ENCODE measurements at regions not wholly inside any gene's neighbourhood (a gene's known extent, or its start where the extent isn't known, plus 50 kb on each side); places are given as distances from the start of the nearest gene placed in this dataset.

DNA sequence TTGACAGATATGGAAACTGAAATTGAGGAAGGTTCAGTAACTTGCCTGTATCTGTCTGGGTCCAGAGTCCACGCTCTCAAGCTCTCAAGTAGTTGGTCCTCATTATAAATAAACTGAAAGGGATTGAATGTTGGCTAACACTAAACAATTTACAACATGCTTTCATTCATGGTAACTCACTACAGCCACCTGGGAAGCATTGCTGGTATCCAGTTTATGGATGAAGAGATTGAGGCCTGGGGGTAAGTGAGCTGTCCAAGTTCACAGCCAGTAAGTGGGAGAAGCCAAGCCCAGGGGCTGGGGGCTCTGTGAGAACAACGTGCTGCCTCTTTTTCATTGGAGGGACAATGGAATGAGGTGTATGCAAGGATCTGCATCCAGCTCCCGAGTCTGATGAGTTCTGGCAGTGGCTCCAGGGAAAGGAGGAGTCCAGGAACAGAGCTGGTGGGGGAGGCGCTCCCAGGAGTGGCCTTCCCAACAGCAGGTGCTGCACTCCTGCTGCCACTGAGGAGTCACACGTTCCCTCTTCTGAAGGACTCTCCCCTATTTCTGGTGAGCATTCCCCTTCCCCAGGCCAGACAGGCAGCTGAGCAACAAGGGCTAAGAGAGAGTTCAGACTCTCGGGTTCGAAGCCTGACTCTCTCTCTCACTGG is 175.8 kb downstream of the CSNK2A3 start:
- DNase-seq (ENCODE audit: low spot score) = no peak

DNA sequence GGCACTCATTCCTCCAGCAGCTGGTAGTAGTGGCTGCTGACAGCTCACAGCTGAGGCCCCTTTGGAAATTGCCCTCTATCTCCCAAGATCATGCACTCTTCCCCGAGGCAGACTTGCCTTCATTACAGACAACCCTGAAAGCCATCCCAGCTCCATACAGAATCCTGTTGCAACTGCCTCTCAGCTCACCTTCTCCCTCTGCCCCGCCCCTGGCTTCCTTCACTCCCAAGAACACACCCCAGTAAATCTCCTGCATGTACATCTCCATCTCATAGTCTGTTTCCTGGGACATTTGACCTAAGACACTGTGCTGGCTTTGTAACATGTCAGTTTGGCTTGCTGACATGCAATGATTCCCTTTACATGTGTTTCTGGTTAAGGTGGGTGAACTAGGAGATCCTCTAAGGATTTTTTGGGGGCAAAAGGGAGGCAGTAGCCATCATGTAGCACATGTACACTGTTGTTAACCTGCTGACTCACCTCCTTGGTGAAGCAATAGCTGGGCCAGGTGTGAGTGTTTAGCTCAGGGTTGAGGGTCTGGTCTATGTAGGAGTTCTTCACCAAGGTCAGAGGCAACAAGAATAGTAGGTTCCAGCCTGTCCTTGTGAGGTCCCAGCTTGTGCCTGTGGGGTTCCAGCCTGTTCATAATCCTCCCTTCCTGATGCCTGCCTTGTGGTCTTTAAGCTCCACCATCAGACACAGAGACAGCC is 179.6 kb downstream of the CSNK2A3 start:
- DNase-seq (ENCODE audit: low spot score) = no peak

DNA sequence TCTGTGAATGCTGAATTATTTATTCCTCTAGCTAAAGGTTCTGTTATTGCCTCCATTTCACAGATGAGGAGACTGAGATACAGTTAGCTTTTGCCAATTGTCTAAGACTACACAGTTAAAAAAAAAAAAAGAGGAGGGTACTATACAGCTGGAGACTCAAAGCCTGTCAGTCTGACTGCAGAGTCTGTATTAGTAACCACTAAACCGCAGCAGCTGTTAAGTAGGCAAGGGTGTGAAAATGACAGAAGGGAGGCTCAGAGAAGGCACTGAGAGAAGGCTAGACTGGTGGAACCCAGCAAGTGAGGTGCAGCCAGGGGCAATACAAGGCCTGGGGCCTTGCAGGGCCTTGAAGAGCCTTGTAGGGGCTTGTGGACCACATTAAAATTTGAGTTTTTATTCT is 181.2 kb downstream of the CSNK2A3 start:
- DNase-seq (ENCODE audit: low spot score) = no peak

DNA sequence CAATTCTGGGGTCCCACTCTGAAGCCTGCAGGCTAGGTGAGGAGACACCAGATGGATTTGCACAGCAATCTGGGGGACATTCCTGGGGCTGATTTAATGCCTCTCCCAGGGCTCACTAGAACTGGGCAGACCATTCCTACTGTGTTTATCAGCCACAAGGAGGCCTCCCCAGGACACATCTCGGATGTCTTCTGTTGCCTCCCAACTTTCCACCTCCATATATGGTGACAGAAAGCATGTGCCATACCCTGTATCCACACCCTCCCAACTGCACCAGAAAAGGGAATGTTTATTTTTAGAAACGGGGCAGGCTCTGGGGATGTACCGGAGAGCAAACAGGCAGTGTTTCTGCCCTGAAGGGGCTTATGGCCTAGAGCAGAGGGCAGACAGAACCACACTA is 181.8 kb downstream of the CSNK2A3 start:
- DNase-seq (ENCODE audit: low spot score) = peak; percentile 32

- no peak for DNase-seq (ENCODE audit: low spot score)
Observed at GRCh38 chr11:11170352-11171084, 182.5 kb downstream of the CSNK2A3 start.

DNA sequence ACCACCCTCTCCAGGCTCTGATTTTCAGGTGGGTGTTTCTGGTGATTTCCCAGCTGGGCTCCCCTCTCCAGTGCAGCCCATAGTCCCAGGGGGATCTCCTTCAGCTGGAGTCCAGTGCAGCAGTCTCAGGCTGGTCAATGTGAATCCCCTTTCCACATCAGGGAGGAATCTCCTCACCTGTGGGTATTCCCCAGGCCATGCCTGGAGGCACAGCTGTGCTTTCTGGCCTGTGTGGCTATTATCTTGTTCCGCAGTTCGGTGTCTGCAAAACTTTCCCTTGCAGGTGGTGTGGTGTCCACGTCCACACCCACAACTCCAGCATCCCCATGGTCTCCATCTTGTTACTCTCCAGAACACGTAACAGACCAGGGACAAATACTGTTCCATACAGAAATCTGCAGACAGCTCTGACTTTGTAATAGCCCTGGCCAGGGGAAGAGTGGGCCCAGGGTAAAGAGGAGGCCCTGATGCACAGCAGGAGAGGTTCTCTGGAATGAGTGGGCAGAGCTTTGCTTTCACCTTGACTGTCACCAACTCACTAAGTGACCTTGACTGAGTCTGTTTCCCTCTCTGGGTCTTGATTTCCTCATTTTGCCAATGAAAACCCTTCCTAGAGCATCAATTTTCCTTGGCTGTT is 183.2 kb downstream of the CSNK2A3 start:
- DNase-seq (ENCODE audit: low spot score) = no peak

DNA sequence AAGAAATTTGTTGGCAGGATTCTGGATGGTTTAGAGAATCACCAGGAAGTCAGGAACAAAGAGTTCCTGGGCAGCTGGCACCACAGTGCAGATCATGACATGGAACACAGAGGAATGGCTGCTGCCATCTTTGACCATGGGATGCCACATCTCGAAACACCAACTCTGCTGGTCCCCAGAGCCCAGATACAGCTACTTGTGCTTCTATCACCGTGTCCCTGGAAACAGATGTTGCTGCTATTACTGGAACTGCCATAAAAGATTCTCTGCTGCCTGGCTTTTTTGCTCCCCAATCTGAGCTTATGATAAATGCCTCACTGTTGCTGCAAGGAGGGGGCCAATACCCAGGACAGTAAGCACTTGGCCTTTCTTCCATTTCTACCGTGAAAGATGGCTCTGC is 185.2 kb downstream of the CSNK2A3 start:
- no peak for DNase-seq (ENCODE audit: low spot score)

- no peak for DNase-seq (ENCODE audit: low spot score)
Observed at GRCh38 chr11:11164334-11164690, 188.7 kb downstream of the CSNK2A3 start.

DNA sequence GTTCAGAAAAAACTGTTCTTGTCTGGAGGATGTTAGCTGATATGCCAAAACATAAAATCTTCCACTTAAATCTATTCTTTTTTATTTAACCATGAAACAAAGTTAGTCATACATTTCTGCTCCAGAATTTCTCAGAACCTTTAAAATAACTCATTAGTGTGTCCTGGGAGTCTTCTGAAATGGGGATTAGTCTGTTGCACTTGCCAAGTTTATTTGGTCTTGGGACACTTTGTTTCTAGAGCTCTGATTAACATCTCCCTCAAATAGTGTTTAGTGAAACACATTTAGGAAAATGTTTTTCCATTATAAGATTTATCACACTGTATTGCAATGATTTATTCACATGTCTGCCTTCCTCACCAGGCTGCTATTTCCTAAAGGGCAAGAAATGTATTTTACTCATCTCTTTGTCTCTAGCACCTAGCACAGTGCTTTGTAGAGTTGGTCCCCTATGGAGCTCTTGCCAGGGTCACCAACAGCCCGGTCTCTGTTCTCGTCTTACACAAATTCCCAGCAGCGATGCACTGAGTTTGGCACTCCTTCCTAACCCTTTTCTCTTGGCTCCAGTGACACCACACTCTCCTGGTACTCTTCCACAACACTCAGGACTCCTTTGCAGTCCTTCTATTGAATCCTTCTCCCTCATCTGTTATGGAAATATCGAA is 189.2 kb downstream of the CSNK2A3 start:
- DNase-seq (ENCODE audit: low spot score) = no peak

- DNase-seq (ENCODE audit: low spot score) = peak; percentile 41
Observed at GRCh38 chr11:11163236-11163635, 189.8 kb downstream of the CSNK2A3 start.

- peak; percentile 70 for DNase-seq (ENCODE audit: low spot score)
Observed at GRCh38 chr11:11157185-11157584, 195.9 kb downstream of the CSNK2A3 start.

DNA sequence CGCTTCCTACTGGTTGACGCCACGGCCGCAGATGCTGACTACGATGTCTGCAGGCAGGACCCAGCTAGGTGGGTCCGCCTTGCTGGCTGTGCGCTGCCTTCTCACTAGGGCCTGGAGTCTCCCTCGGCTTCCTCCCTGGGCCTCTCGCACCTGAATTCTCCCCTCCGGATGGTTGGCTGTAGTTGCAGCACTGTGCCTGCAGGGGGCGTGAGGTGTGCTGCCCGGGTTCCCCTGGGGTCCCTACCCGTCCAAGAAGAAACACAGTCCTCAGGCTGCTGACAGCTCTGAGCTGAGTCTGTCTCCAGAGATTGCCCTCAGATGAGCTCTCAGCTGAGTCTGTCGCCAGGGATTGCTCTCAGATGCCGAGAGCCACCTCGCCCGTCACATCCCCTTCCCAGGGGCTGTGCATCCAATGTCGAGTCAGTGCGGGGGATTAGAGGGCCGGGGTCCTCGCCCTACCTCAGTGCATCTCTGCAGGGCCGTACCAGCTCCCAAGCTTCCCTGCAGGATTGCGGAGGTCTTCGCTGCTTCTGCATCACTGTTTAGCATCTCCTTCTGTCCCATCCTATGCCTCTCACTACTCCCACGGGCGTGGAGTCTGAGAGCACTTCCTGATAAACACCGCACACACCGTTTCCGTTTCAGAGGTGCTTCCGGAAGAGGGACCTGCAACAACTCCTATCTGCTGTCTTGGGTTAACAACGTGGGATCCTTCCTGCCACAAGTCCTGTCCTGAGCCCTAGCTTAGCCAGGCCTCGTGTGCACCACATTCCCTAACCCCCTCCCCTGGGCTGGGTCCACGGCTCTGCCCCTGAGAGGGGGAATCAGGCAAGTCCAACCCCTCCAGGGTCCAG is 196.9 kb downstream of the CSNK2A3 start:
- DNase-seq (ENCODE audit: low spot score) = no peak

DNA sequence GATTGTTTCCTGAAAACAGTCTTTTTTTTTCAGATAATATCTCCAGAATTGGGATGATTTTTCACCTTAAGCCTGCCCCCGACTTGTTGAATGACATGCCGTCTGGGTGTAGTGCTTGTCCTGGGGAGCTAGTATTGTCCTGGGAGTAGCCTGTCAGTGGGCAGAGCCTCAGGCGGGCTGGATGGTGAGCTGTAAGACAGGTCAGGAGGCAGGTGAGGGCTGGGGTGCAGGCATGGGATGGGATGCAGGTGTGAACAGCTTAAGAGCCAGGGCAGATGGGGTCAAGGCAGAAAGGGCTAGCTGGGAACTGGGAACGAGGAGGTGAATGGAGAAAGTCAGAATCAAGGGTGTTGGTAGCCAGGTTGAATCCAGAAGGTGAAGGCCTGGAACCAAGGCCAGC is 200.2 kb downstream of the CSNK2A3 start:
- no peak for DNase-seq (ENCODE audit: low spot score)

DNA sequence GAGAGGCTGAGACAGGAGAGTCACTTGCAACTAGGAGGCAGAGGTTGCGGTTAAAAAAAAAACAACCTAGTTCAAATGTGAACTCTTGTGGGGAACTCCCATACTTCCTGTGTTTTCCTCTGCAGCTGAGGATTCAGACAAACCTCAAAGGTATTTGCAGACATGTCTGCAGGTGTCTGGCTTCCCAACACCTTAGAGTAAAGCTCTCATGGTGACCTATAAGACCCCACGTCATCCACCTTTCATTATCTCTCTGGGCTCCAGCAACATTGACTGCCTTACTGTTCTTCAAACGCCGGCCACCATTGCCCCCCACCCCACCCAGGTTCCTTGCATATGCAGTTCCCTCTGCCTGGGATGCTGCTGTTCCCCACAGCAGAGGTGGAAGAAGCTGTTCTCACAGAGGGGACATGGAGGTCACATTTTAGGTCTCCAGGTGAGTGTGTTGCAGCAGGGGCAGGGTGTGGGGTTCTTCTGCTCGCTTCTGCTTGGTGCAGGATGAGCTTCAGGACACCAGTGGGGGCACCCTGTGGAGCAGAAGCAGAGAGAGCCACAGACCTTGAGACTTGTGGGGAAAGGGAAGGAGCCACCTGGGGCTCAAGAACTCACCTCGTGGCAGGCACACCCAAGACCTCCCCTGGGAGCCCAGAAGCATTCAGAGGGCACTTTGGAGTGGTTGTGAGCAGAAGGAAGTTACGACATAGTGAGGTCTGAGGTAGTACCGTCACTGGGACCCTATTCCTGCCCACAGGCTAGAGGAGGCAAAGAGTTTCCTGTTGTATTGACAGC is 203.2 kb downstream of the CSNK2A3 start:
- DNase-seq (ENCODE audit: low spot score) = no peak

DNA sequence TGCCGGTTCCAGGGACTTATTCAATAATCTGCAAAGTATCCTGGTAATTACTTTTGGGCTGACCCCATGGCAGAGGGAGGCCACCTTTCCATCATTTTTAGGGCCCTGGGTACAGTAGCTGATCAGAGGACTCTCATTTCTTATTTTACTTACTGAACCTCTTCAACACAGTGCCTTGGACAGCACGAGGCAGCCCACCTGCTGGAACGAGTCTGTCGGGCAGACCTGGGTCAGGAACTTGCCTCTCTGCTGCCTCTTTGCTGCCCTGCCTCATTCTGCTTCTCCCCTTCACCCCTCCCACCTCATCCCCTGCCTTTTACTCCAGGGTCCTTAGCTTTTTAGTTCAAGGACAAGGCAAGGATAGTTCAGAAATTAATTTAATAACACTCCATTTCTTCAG is 204.5 kb downstream of the CSNK2A3 start:
- DNase-seq (ENCODE audit: low spot score) = no peak

DNA sequence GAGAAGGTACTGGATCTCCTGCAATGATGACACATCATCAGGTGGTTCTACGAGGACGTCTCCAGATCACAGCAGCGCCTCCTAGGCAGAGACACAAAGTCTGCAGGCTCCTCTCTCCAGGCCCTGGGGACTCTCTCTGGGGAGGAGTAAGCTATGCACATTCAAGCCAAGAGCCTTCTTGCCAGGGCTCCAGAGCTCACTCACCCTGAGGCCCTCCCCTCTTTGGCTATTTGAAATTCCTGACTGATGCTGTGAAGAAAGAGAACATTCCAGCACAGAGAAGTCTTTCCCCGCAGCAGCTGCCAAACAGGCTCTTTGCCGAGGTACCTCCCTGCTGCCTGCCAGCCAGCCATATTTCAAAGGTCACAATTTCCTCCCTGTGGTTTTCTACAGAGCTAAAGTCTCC is 204.9 kb downstream of the CSNK2A3 start:
- DNase-seq (ENCODE audit: low spot score) = peak; percentile 96

- no peak for DNase-seq (ENCODE audit: low spot score)
Observed at GRCh38 chr11:11146830-11147229, 206.2 kb downstream of the CSNK2A3 start.

- DNase-seq (ENCODE audit: low spot score) = no peak
Observed at GRCh38 chr11:11143849-11144248, 209.2 kb downstream of the CSNK2A3 start.

DNA sequence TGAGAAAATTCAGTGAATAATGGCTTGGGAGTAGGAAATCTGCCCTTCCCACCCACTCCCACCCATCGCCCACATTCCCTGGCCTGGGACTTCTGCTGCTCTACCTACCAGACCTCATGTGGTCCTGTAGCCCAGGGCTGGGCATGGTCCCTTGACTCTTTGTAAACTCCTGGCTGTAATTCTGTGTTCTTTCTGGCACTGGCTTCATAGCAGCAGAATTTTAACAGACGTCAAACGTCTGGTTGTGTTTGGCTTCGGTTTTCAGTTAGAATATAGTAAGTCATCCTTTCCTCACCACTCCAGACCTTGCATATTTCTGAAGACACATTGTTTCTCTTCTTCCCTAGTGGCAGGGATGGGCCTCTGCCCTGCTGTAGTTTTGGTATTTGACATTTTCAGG is 210.6 kb downstream of the CSNK2A3 start:
- DNase-seq (ENCODE audit: low spot score) = peak; percentile 25

DNA sequence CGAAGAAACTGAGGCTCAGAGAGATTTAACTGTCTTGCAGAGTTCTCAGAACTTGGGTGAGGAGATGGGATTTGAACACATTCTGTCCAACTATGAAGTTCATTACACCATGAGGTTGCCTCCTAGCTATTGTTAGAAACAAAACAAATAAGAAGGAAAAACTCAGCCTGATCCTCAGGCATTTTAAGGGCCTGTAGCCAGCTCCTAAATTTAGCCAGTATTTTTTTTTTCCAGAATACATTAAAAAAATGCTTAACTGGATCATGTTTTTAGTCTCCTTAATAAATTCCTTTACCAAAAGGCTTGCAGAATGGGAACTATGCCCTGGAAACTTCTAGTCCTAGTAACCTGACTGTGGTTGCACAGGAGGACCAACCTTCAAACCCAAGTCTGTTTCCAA is 212.0 kb downstream of the CSNK2A3 start:
- DNase-seq (ENCODE audit: low spot score) = peak; percentile 34

DNA sequence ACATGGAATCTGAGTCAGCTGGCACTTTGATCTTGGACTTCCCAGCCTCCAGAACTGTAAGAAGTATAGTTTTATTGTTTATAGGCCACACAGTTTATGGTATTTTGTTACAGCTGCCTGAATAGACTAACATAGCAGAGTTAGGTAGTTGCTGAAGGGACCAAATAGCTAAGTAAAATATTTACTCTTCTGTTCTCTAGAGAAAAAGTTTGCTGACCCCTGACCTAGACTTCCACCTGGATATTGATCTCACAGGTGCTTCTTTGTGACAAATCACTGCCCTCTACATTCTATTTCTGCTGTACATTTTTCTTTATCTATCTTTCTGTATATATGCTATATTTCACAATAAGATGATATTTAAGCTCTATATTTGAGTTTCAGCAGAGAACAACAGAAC is 212.5 kb downstream of the CSNK2A3 start:
- no peak for DNase-seq (ENCODE audit: low spot score)
